Choroid plexus epithelial cell (primary cell): ENCODE measurements at regions not wholly inside any gene's neighbourhood (a gene's known extent, or its start where the extent isn't known, plus 50 kb on each side); places are given as distances from the start of the nearest gene placed in this dataset.
"Not testable (repeated sequence)": the region's sequence is repeated elsewhere in the genome, so short reads cannot be mapped to it uniquely, and the experiment has no call there.

ENCODE experiments used
- DNase-seq: peaks from one replicate; pipeline ENCODE4 v3.0.0-alpha.2; 2010; ENCODE audit warnings: low read depth
- H3K4me3 ChIP-seq: 2 replicates; pipeline ENCODE4 v1.5.1; 2011; ENCODE audit warnings: low read depth, mild to moderate bottlenecking, control low read depth, low read length, moderate library complexity
- CTCF ChIP-seq: conservative IDR thresholded peaks from 2 replicates; pipeline ENCODE4 v1.5.1; 2011; ENCODE audit warnings: low read depth, mild to moderate bottlenecking, control low read depth, inconsistent platforms, low read length, moderate library complexity

GRCh38 chr5:52073993-52074689 lies 690.9 kb downstream of the ISL1 start:
- H3K4me3 ChIP-seq = no peak overlapping the region
- TF ChIP-seq CTCF = no peak
- no peak for DNase-seq

- TF ChIP-seq CTCF = no peak
- no peak for DNase-seq
- H3K4me3 ChIP-seq = no peak overlapping the region
These were observed 694.9 kb downstream of the ISL1 start for GRCh38 chr5:52077941-52078815.

- not testable (repeated sequence) for H3K4me3 ChIP-seq, DNase-seq
These were observed 685.4 kb upstream of the ITGA1 start for GRCh38 chr5:52102311-52102710.

- TF ChIP-seq CTCF = no peak
- H3K4me3 ChIP-seq = no peak overlapping the region
- DNase-seq = no peak
These were observed 680.4 kb upstream of the ITGA1 start for GRCh38 chr5:52107210-52107905.

GRCh38 chr5:52119768-52120167 lies 667.9 kb upstream of the ITGA1 start:
- no peak for DNase-seq
- TF ChIP-seq CTCF = no peak
- H3K4me3 ChIP-seq = no peak overlapping the region

- no peak for DNase-seq
- H3K4me3 ChIP-seq = no peak overlapping the region
- no peak for TF ChIP-seq CTCF
These were observed 655.7 kb upstream of the ITGA1 start for GRCh38 chr5:52132053-52132452.

- H3K4me3 ChIP-seq = no peak overlapping the region
- DNase-seq = no peak
- TF ChIP-seq CTCF = no peak
These were observed 653.6 kb upstream of the ITGA1 start for GRCh38 chr5:52134013-52134650.
